Ovary (tissue), 3 donors: ENCODE measurements at regions not wholly inside any gene's neighbourhood (a gene's known extent, or its start where the extent isn't known, plus 50 kb on each side); places are given as distances from the start of the nearest gene placed in this dataset.

Source experiments
- CTCF ChIP-seq, 3 donors: fragments of 450-650 bp in 2 of 3; fragments of 200-600 bp in 1 of 3; IDR thresholded peaks; one replicate each; pipeline versions ENCODE4 v1.5.1 to v1.8.0; 2016 to 2022; ENCODE audit warnings: antibody characterized with exemption in 3 of 3, mild to moderate bottlenecking in 1 of 3
- POLR2A ChIP-seq: fragments of 450-650 bp; IDR thresholded peaks from one replicate; pipeline ENCODE4 v1.6.1; 2017; ENCODE audit warnings: antibody characterized with exemption, mild to moderate bottlenecking, moderate library complexity
- donor health status: DM: no; HTN: no; CAD: no.

- no peak for TF ChIP-seq POLR2A
- TF ChIP-seq CTCF (IDR thresholded peaks at IDR 0.05): no peak
These were observed 99.3 kb upstream of the EFNA5 start for GRCh38 chr5:107770051-107770450.
